HL-60 (cell line): ENCODE measurements at regions not wholly inside any gene's neighbourhood (a gene's known extent, or its start where the extent isn't known, plus 50 kb on each side); places are given as distances from the start of the nearest gene placed in this dataset.

Source experiments
- TF ChIP-seq, protein P1 (sequence below): IDR thresholded peaks from one replicate; pipeline ENCODE4 v1.5.1; 2011; ENCODE audit warnings: low read length, control low read depth, inconsistent platforms; ENCODE audit not compliant: insufficient read depth
- TF ChIP-seq, protein P2 (sequence below): IDR thresholded peaks from 2 replicates; pipeline ENCODE4 v1.6.1; 2012; ENCODE audit warnings: low read depth; ENCODE audit not compliant: insufficient replicate concordance

DNA sequence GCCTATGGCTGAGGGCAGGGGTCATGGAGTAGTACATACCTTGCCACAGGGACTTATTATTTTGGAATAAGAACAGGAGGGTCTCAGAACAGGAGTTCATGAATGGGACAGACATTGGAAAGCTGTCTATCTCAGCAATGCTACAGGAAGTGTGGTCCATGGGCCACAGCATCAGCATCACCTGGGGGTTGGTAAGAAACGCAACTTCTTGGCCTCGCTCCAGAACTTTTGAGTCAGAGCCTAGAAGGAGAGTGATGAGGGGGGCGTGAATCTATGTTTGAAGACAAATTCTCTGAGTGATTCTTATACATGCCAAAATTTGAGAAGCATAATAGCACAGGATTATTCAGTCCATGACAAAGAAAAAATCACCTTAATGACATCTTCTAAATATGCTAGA lies 156.6 kb downstream of the RPAP3 start:
- TF ChIP-seq, protein P1, sequence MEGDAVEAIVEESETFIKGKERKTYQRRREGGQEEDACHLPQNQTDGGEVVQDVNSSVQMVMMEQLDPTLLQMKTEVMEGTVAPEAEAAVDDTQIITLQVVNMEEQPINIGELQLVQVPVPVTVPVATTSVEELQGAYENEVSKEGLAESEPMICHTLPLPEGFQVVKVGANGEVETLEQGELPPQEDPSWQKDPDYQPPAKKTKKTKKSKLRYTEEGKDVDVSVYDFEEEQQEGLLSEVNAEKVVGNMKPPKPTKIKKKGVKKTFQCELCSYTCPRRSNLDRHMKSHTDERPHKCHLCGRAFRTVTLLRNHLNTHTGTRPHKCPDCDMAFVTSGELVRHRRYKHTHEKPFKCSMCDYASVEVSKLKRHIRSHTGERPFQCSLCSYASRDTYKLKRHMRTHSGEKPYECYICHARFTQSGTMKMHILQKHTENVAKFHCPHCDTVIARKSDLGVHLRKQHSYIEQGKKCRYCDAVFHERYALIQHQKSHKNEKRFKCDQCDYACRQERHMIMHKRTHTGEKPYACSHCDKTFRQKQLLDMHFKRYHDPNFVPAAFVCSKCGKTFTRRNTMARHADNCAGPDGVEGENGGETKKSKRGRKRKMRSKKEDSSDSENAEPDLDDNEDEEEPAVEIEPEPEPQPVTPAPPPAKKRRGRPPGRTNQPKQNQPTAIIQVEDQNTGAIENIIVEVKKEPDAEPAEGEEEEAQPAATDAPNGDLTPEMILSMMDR = no peak
- TF ChIP-seq, protein P2, sequence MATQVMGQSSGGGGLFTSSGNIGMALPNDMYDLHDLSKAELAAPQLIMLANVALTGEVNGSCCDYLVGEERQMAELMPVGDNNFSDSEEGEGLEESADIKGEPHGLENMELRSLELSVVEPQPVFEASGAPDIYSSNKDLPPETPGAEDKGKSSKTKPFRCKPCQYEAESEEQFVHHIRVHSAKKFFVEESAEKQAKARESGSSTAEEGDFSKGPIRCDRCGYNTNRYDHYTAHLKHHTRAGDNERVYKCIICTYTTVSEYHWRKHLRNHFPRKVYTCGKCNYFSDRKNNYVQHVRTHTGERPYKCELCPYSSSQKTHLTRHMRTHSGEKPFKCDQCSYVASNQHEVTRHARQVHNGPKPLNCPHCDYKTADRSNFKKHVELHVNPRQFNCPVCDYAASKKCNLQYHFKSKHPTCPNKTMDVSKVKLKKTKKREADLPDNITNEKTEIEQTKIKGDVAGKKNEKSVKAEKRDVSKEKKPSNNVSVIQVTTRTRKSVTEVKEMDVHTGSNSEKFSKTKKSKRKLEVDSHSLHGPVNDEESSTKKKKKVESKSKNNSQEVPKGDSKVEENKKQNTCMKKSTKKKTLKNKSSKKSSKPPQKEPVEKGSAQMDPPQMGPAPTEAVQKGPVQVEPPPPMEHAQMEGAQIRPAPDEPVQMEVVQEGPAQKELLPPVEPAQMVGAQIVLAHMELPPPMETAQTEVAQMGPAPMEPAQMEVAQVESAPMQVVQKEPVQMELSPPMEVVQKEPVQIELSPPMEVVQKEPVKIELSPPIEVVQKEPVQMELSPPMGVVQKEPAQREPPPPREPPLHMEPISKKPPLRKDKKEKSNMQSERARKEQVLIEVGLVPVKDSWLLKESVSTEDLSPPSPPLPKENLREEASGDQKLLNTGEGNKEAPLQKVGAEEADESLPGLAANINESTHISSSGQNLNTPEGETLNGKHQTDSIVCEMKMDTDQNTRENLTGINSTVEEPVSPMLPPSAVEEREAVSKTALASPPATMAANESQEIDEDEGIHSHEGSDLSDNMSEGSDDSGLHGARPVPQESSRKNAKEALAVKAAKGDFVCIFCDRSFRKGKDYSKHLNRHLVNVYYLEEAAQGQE = no peak
